Adrenal gland (tissue), 9 donors: ENCODE measurements at regions not wholly inside any gene's neighbourhood (a gene's known extent, or its start where the extent isn't known, plus 50 kb on each side); places are given as distances from the start of the nearest gene placed in this dataset.

Experiments used
- DNase-seq, 7 donors: peaks; one replicate each; pipeline ENCODE4 v3.0.0-alpha.2; 2019 to 2020
- H3K27ac ChIP-seq, 5 donors: fragments of 200-600 bp; sonication (generic) in 4 of 5; 1 replicate in 3 of 5; 2 replicates in 2 of 5; pipeline versions ENCODE4 v1.5.1 to v1.8.0; 2016 to 2020; ENCODE audit warnings: mild to moderate bottlenecking in 1 of 5
- H3K27me3 ChIP-seq: fragments of 200-600 bp; 2 replicates; pipeline ENCODE4 v1.8.0; 2021
- H3K36me3 ChIP-seq, 2 donors: fragments of 200-600 bp; replicated peaks in 1 of 2; 1 replicate in 1 of 2; 2 replicates in 1 of 2; pipeline versions ENCODE4 v1.5.1 to v1.8.0; 2018 to 2022
- H3K4me1 ChIP-seq, 2 donors: fragments of 200-600 bp; replicated peaks in 1 of 2; 1 replicate in 1 of 2; 2 replicates in 1 of 2; pipeline versions ENCODE4 v1.5.1 to v1.8.0; 2018 to 2021
- H3K4me3 ChIP-seq, 4 donors: fragments of 200-600 bp; sonication (generic) in 3 of 4; one replicate each; pipeline ENCODE4 v1.5.1; 2016 to 2018
- H3K9me3 ChIP-seq, 3 donors: fragments of 200-600 bp; sonication (generic) in 1 of 3; replicated peaks in 1 of 3; 1 replicate in 2 of 3; 2 replicates in 1 of 3; pipeline versions ENCODE4 v1.5.1 to v1.8.0; 2016 to 2021
- POLR2A ChIP-seq, 2 donors: fragments of 450-650 bp; IDR thresholded peaks; one replicate each; pipeline ENCODE4 v1.6.1; 2017; ENCODE audit warnings: antibody characterized with exemption in 2 of 2, mild to moderate bottlenecking in 2 of 2, moderate library complexity in 1 of 2
- WGBS, 4 donors: extraction: QIAGEN DNeasy Blood & Tissue Kit in 2 of 4; methylation state at CpG; one replicate each; pipeline versions ENCODE4 v1.1.5 to v1.1.7; 2013 to 2017; 5-methylcytosine and 5-hydroxymethylcytosine counted together
- intact Hi-C, 2 donors: fragments of 100-400 bp; cut with DNase I; formaldehyde crosslinking; loops; one replicate each; pipeline versions ENCODE4 v1.14.1 to v1.15.0; 2022 to 2023
- TF ChIP-seq, protein P1 (sequence below), 6 experiments: fragments of 450-650 bp in 4 of 6; fragments of 200-600 bp in 2 of 6; sonication (generic) in 1 of 6; IDR thresholded peaks; 1 replicate in 5 of 6; 2 replicates in 1 of 6; pipeline versions ENCODE4 v1.5.1 to v1.8.0; 2016 to 2021; ENCODE audit warnings: antibody characterized with exemption in 6 of 6, mild to moderate bottlenecking in 2 of 6, moderate library complexity in 1 of 6
- donor health status: healthy with polysubstance abuse.
- donor health status: Bipolar disorder and iron deficiency.
- donor health status: DM: yes; HTN: yes; CAD: no.
- donor health status: DM: no; HTN: no; CAD: no.
- donor health status: DM: no; HTN: no; CAD: no.

- no peak for DNase-seq
- Histone ChIP-seq H3K27me3 (no peaks in the 10 kb centered on the region), H3K4me1 (peaks cover 0 to 8% of the 10 kb centered on the region in 2 donors), H3K9me3 (peaks cover 0 to 5% (median 0%) of the 10 kb centered on the region in 3 donors), H3K4me3 (no peak overlapping the region), H3K36me3 (no peaks in the 10 kb centered on the region), H3K27ac (no peak overlapping the region)
- intact Hi-C loops, result no loop called here
- TF ChIP-seq POLR2A (IDR thresholded peaks at IDR 0.05), result no peak
- WGBS, 4 donors, result 84 to 86% (median 84%) methylated on average over 2 of the region's 2 CpGs
Measured at GRCh38 chr1:198865319-198865718, 226.5 kb downstream of the PTPRC start.

GRCh38 chr1:198867182-198867581 lies 228.3 kb downstream of the PTPRC start:
- TF ChIP-seq, protein P1, sequence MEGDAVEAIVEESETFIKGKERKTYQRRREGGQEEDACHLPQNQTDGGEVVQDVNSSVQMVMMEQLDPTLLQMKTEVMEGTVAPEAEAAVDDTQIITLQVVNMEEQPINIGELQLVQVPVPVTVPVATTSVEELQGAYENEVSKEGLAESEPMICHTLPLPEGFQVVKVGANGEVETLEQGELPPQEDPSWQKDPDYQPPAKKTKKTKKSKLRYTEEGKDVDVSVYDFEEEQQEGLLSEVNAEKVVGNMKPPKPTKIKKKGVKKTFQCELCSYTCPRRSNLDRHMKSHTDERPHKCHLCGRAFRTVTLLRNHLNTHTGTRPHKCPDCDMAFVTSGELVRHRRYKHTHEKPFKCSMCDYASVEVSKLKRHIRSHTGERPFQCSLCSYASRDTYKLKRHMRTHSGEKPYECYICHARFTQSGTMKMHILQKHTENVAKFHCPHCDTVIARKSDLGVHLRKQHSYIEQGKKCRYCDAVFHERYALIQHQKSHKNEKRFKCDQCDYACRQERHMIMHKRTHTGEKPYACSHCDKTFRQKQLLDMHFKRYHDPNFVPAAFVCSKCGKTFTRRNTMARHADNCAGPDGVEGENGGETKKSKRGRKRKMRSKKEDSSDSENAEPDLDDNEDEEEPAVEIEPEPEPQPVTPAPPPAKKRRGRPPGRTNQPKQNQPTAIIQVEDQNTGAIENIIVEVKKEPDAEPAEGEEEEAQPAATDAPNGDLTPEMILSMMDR (IDR thresholded peaks at IDR 0.05), result no peak
- TF ChIP-seq POLR2A (IDR thresholded peaks at IDR 0.05), result no peak
- no peaks in the 10 kb centered on the region for H3K27me3 ChIP-seq
- no peaks in the 10 kb centered on the region for H3K4me1 ChIP-seq
- H3K4me3 ChIP-seq, result no peak overlapping the region
- WGBS, 4 donors, result 83 to 93% (median 86%) methylated on average over 6 of the region's 6 CpGs
- no peak overlapping the region for H3K27ac ChIP-seq
- no peak for DNase-seq
- H3K36me3 ChIP-seq, result no peaks in the 10 kb centered on the region
- intact Hi-C loops, result no loop called here
- H3K9me3 ChIP-seq, result peaks cover 0 to 5% (median 0%) of the 10 kb centered on the region in 3 donors

GRCh38 chr1:198873696-198874230 lies 234.9 kb downstream of the PTPRC start:
- no peak for DNase-seq
- WGBS, 4 donors, result 97 to 100% (median 98%) methylated on average over 2 of the region's 2 CpGs
- Histone ChIP-seq H3K27ac (no peak overlapping the region), H3K4me1 (no peaks in the 10 kb centered on the region), H3K36me3 (no peaks in the 10 kb centered on the region), H3K27me3 (no peaks in the 10 kb centered on the region), H3K9me3 (no peaks in the 10 kb centered on the region), H3K4me3 (no peak overlapping the region)
- intact Hi-C loops, result no loop called here
- TF ChIP-seq, protein P1 (IDR thresholded peaks at IDR 0.05), result no peak
- TF ChIP-seq POLR2A (IDR thresholded peaks at IDR 0.05), result no peak

DNA sequence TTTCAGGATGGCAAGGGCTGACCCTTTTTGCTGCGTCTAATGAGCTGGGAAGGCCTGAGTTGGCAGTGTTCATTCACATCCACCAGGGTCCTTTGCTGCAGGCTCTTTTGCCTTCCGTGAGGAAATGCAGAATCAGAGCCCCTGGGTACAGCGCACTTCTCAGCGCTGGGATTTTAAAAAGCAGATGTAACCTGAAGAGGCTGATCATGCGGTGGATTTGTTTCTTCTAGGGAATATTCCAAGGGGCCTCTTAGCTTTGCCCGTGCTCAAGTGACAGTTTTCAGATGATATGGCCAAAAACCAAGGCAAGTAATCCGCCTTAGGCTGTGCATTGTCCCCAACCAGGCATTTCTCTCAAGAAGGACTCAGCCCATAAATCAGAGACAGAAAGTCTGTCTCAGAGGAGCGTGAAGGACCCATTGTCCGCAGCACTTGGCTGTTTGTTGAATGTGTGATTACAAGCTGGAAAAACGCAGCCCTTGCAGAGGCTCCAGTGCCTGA lies 237.6 kb downstream of the PTPRC start:
- no peak for DNase-seq
- Histone ChIP-seq H3K27ac (no peak overlapping the region), H3K4me1 (peaks cover 14 to 18% of the 10 kb centered on the region in 2 donors), H3K27me3 (no peaks in the 10 kb centered on the region), H3K9me3 (no peaks in the 10 kb centered on the region), H3K36me3 (no peaks in the 10 kb centered on the region), H3K4me3 (no peak overlapping the region)
- 84 to 88% (median 85%) methylated on average over 10 of the region's 10 CpGs for WGBS, 4 donors
- intact Hi-C loops, result no loop called here
- TF ChIP-seq, protein P1 (IDR thresholded peaks at IDR 0.05), result no peak
- no peak for TF ChIP-seq POLR2A (IDR thresholded peaks at IDR 0.05)

DNA sequence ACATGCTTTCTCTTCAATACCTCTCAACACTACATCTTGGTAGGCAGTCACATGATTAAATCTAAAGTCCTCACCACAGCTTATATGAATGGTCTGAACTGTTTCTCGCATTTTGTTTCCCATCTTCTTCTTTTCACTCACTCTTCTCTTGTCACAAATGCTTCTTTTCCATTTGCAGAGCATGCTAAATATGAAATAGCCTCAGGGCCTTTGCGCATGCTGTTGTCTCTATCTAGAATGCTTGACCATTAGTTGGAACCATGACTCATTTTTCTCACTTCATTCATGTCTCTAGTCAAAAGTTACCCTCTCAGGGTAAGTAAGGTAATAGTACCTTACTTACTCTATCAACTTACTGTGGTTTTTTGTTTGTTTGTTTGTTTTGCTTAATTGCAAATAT lies 239.7 kb downstream of the PTPRC start:
- TF ChIP-seq POLR2A (IDR thresholded peaks at IDR 0.05), result no peak
- TF ChIP-seq, protein P1 (IDR thresholded peaks at IDR 0.05), result no peak
- WGBS, 4 donors, result 94 to 100% (median 98%) methylated on average over 2 of the region's 2 CpGs
- intact Hi-C loops, result no loop called here
- H3K36me3 ChIP-seq, result no peaks in the 10 kb centered on the region
- H3K4me1 ChIP-seq, result peaks cover 14 to 19% of the 10 kb centered on the region in 2 donors
- no peak for DNase-seq
- no peak overlapping the region for H3K27ac ChIP-seq
- H3K9me3 ChIP-seq, result no peaks in the 10 kb centered on the region
- no peak overlapping the region for H3K4me3 ChIP-seq
- H3K27me3 ChIP-seq, result no peaks in the 10 kb centered on the region
